GM12878 (cell line): ENCODE measurements at regions not wholly inside any gene's neighbourhood (a gene's known extent, or its start where the extent isn't known, plus 50 kb on each side); places are given as distances from the start of the nearest gene placed in this dataset.

Experiments used
- CREB1 ChIP-seq: IDR thresholded peaks from 2 replicates; pipeline ENCODE4 v1.6.1; 2012; ENCODE audit warnings: low read depth, mild to moderate bottlenecking, inconsistent platforms
- JUND ChIP-seq: IDR thresholded peaks from 2 replicates; pipeline ENCODE4 v1.6.1; 2012; ENCODE audit warnings: low read depth, mild to moderate bottlenecking, low read length, improper control_type of control experiment, moderate library complexity
- PML ChIP-seq: IDR thresholded peaks from 2 replicates; pipeline ENCODE4 v1.6.1; 2012; ENCODE audit warnings: low read length, inconsistent platforms
- TCF7 ChIP-seq: IDR thresholded peaks from 2 replicates; pipeline ENCODE4 v1.6.1; 2014; ENCODE audit warnings: antibody characterized with exemption, borderline replicate concordance
- TF ChIP-seq, protein P1 (sequence below): fragments of 450-650 bp; formaldehyde crosslinking; IDR thresholded peaks from 2 replicates; pipeline ENCODE4 v1.4.0; 2020; ENCODE audit warnings: mild to moderate bottlenecking, moderate library complexity

DNA sequence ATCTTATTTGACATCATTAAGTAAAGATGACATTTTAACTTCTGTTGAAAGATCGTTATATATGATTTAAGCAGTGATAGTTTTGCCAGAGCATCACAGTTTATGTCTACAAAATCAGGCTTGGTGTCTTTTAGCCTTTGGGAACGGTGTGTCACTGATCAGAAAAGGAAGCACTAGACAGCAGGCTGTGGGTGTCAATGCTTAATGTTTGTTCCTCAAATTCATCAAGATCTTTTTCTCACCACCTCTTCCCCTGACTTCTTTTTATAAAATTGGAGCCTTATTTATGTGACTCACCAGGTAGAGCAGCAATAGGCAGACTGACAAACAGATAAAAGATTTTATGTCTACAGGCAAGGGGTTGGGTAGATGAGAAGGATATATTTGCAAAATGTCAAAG is 1558.5 kb downstream of the EFNB2 start:
- TF ChIP-seq PML = no peak
- TF ChIP-seq, protein P1, sequence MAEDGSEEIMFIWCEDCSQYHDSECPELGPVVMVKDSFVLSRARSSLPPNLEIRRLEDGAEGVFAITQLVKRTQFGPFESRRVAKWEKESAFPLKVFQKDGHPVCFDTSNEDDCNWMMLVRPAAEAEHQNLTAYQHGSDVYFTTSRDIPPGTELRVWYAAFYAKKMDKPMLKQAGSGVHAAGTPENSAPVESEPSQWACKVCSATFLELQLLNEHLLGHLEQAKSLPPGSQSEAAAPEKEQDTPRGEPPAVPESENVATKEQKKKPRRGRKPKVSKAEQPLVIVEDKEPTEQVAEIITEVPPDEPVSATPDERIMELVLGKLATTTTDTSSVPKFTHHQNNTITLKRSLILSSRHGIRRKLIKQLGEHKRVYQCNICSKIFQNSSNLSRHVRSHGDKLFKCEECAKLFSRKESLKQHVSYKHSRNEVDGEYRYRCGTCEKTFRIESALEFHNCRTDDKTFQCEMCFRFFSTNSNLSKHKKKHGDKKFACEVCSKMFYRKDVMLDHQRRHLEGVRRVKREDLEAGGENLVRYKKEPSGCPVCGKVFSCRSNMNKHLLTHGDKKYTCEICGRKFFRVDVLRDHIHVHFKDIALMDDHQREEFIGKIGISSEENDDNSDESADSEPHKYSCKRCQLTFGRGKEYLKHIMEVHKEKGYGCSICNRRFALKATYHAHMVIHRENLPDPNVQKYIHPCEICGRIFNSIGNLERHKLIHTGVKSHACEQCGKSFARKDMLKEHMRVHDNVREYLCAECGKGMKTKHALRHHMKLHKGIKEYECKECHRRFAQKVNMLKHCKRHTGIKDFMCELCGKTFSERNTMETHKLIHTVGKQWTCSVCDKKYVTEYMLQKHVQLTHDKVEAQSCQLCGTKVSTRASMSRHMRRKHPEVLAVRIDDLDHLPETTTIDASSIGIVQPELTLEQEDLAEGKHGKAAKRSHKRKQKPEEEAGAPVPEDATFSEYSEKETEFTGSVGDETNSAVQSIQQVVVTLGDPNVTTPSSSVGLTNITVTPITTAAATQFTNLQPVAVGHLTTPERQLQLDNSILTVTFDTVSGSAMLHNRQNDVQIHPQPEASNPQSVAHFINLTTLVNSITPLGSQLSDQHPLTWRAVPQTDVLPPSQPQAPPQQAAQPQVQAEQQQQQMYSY = no peak
- TF ChIP-seq TCF7 = no peak
- TF ChIP-seq CREB1 = no peak
- no peak for TF ChIP-seq JUND
